RKO (cell line): ENCODE measurements at regions not wholly inside any gene's neighbourhood (a gene's known extent, or its start where the extent isn't known, plus 50 kb on each side); places are given as distances from the start of the nearest gene placed in this dataset.
A peak's percentile ranks its signal among the peaks of the same experiment; 100 is the strongest.

Source experiments
- DNase-seq: peaks from one replicate; pipeline ENCODE4 v3.0.0-alpha.2; 2016; ENCODE audit warnings: low spot score

GRCh38 chr10:123557366-123558108, 108.6 kb upstream of the GPR26 start:
- no peak for DNase-seq

- no peak for DNase-seq
These were observed 107.5 kb upstream of the GPR26 start for GRCh38 chr10:123558651-123559050.

GRCh38 chr10:123559066-123559822, 106.9 kb upstream of the GPR26 start:
- DNase-seq = peak; percentile 51

- no peak for DNase-seq
These were observed 106.4 kb upstream of the GPR26 start for GRCh38 chr10:123559823-123560092.

- no peak for DNase-seq
These were observed 105.6 kb upstream of the GPR26 start for GRCh38 chr10:123560301-123561140.

- DNase-seq = no peak
These were observed 105.1 kb upstream of the GPR26 start for GRCh38 chr10:123561141-123561440.

GRCh38 chr10:123562387-123562786, 103.8 kb upstream of the GPR26 start:
- no peak for DNase-seq

- no peak for DNase-seq
These were observed 103.2 kb upstream of the GPR26 start for GRCh38 chr10:123562811-123563580.

- no peak for DNase-seq
These were observed 102.6 kb upstream of the GPR26 start for GRCh38 chr10:123563581-123563855.

- DNase-seq = no peak
These were observed 102.2 kb upstream of the GPR26 start for GRCh38 chr10:123563994-123564393.

GRCh38 chr10:123564631-123565030, 101.5 kb upstream of the GPR26 start:
- no peak for DNase-seq

- DNase-seq = no peak
These were observed 100.2 kb upstream of the GPR26 start for GRCh38 chr10:123565691-123566660.

- DNase-seq = no peak
These were observed 98.0 kb upstream of the GPR26 start for GRCh38 chr10:123567984-123568739.

- DNase-seq = no peak
These were observed 97.4 kb upstream of the GPR26 start for GRCh38 chr10:123568751-123569150.

- DNase-seq = no peak
These were observed 96.6 kb upstream of the GPR26 start for GRCh38 chr10:123569436-123570035.

GRCh38 chr10:123570051-123570897, 95.9 kb upstream of the GPR26 start:
- DNase-seq = no peak

- DNase-seq = no peak
These were observed 95.1 kb upstream of the GPR26 start for GRCh38 chr10:123570898-123571515.

GRCh38 chr10:123571978-123572377, 94.2 kb upstream of the GPR26 start:
- no peak for DNase-seq
